Hepatocyte (in vitro differentiated cells): ENCODE measurements at regions not wholly inside any gene's neighbourhood (a gene's known extent, or its start where the extent isn't known, plus 50 kb on each side); places are given as distances from the start of the nearest gene placed in this dataset.

Source experiments
- DNase-seq: peaks from one replicate; pipeline ENCODE4 v3.0.0-alpha.2; 2016; ENCODE audit warnings: low spot score
- H2AFZ ChIP-seq: fragments of 200-600 bp; sonication (generic); 2 replicates; pipeline ENCODE4 v1.6.0; 2016; ENCODE audit warnings: antibody characterized with exemption, mild to moderate bottlenecking
- H3K27ac ChIP-seq: fragments of 200-600 bp; sonication (generic); 2 replicates; pipeline ENCODE4 v1.5.1; 2016; ENCODE audit warnings: mild to moderate bottlenecking
- H3K27me3 ChIP-seq: fragments of 200-600 bp; sonication (generic); 2 replicates; pipeline ENCODE4 v1.6.1; 2016
- H3K36me3 ChIP-seq: fragments of 200-600 bp; sonication (generic); replicated peaks from 2 replicates; pipeline ENCODE4 v1.5.1; 2016; ENCODE audit warnings: low read depth; ENCODE audit not compliant: insufficient read depth
- H3K4me1 ChIP-seq: fragments of 200-600 bp; sonication (generic); 2 replicates; pipeline ENCODE4 v1.5.1; 2016; ENCODE audit warnings: mild to moderate bottlenecking, moderate library complexity; ENCODE audit not compliant: insufficient read depth
- H3K4me2 ChIP-seq: fragments of 200-600 bp; sonication (generic); 2 replicates; pipeline ENCODE4 v1.6.0; 2016
- H3K4me3 ChIP-seq: fragments of 200-600 bp; sonication (generic); 2 replicates; pipeline ENCODE4 v1.5.1; 2016; ENCODE audit warnings: mild to moderate bottlenecking
- H3K79me2 ChIP-seq: fragments of 200-600 bp; sonication (generic); 2 replicates; pipeline ENCODE4 v1.6.0; 2017; ENCODE audit warnings: mild to moderate bottlenecking
- H3K9me2 ChIP-seq: fragments of 200-600 bp; sonication (generic); replicated peaks from 2 replicates; pipeline ENCODE4 v1.6.0; 2017; ENCODE audit warnings: mild to moderate bottlenecking; ENCODE audit not compliant: insufficient read depth
- H3K9me3 ChIP-seq: fragments of 200-600 bp; sonication (generic); 2 replicates; pipeline ENCODE4 v1.5.1; 2016; ENCODE audit warnings: low read depth, mild to moderate bottlenecking
- H4K20me1 ChIP-seq: fragments of 200-600 bp; sonication (generic); 2 replicates; pipeline ENCODE4 v1.6.0; 2016; ENCODE audit warnings: mild to moderate bottlenecking; ENCODE audit not compliant: insufficient read depth, poor library complexity, severe bottlenecking
- EZH2 ChIP-seq: fragments of 200-600 bp; sonication (generic); IDR thresholded peaks from 2 replicates; pipeline ENCODE4 v1.6.1; 2016; ENCODE audit warnings: antibody characterized with exemption, mild to moderate bottlenecking, borderline replicate concordance
- EZH2phosphoT487 ChIP-seq: fragments of 200-600 bp; sonication (generic); IDR thresholded peaks from one replicate; pipeline ENCODE4 v1.6.1; 2018; ENCODE audit warnings: antibody characterized with exemption, mild to moderate bottlenecking, low read depth, moderate library complexity; ENCODE audit not compliant: unreplicated experiment, severe bottlenecking
- WGBS: methylation state at CpG from one replicate; pipeline ENCODE4 v1.1.6; 2016; ENCODE audit warnings: low lambda C conversion rate; ENCODE audit errors: missing lambda C conversion rate; 5-methylcytosine and 5-hydroxymethylcytosine counted together
- TF ChIP-seq, protein P1 (sequence below): fragments of 200-600 bp; sonication (generic); IDR thresholded peaks from 2 replicates; pipeline ENCODE4 v1.5.1; 2016; ENCODE audit warnings: antibody characterized with exemption, mild to moderate bottlenecking; ENCODE audit not compliant: poor library complexity

DNA sequence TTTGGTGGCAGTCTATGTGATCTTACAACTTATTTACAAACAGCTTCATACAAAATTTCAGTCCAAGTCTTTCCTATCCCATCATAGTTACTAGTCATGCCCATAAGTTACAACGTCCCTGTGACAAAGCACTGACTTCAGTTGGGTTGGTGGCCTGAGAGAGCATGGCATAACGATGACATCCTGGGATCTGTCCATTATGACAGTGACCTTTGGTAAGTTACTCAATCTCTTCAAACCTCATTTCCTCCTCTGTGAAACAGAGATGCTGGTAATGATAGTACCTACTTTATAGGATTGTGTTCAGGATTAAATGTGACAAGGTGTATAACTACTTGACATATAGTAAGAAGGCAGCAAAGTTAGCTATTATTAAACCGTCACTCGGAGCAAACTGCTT lies 55.4 kb upstream of the ATP5MC3 start:
- H3K27me3 ChIP-seq = no peaks in the 10 kb centered on the region
- H2AFZ ChIP-seq = no peak overlapping the region
- TF ChIP-seq EZH2phosphoT487 (no peak), EZH2 (no peak)
- TF ChIP-seq, protein P1, sequence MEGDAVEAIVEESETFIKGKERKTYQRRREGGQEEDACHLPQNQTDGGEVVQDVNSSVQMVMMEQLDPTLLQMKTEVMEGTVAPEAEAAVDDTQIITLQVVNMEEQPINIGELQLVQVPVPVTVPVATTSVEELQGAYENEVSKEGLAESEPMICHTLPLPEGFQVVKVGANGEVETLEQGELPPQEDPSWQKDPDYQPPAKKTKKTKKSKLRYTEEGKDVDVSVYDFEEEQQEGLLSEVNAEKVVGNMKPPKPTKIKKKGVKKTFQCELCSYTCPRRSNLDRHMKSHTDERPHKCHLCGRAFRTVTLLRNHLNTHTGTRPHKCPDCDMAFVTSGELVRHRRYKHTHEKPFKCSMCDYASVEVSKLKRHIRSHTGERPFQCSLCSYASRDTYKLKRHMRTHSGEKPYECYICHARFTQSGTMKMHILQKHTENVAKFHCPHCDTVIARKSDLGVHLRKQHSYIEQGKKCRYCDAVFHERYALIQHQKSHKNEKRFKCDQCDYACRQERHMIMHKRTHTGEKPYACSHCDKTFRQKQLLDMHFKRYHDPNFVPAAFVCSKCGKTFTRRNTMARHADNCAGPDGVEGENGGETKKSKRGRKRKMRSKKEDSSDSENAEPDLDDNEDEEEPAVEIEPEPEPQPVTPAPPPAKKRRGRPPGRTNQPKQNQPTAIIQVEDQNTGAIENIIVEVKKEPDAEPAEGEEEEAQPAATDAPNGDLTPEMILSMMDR = no peak
- peaks cover 12% of the 10 kb centered on the region for H3K4me1 ChIP-seq
- WGBS = 76% methylated on average over 4 of the region's 4 CpGs
- no peaks in the 10 kb centered on the region for H3K79me2 ChIP-seq
- no peaks in the 10 kb centered on the region for H3K9me2 ChIP-seq
- H3K27ac ChIP-seq = no peak overlapping the region
- no peaks in the 10 kb centered on the region for H3K9me3 ChIP-seq
- no peak for DNase-seq
- H3K4me2 ChIP-seq = no peak overlapping the region
- no peaks in the 10 kb centered on the region for H3K36me3 ChIP-seq
- H3K4me3 ChIP-seq = no peak overlapping the region
- no peaks in the 10 kb centered on the region for H4K20me1 ChIP-seq

DNA sequence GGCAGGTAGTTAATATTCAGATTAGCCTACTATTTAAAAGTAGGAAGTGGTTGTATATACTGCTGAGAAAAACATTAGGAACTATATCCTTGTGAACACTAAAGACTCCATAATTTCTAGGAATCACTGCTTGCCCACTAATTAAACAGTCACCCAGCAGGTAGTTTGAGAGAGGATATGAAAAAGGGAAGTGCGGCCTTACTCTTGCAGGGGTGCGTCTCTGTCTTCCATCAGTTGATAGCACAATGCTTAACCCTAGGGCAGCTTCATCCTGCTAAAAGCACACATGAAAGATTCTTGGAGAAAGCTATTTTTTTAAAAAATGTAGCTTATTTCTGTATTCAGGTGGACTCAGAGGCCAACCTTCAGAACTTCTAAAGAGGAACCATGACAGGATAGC lies 53.1 kb upstream of the ATP5MC3 start:
- Histone ChIP-seq H3K27ac (peak overlapping the region; percentile 56), H2AFZ (no peak overlapping the region), H3K36me3 (no peaks in the 10 kb centered on the region), H3K4me1 (peaks cover 12% of the 10 kb centered on the region), H3K4me3 (no peak overlapping the region), H3K9me3 (no peaks in the 10 kb centered on the region), H3K79me2 (no peaks in the 10 kb centered on the region), H3K9me2 (no peaks in the 10 kb centered on the region), H3K27me3 (no peaks in the 10 kb centered on the region), H4K20me1 (no peaks in the 10 kb centered on the region), H3K4me2 (peak overlapping the region; percentile 18)
- 39% methylated on average over 2 of the region's 2 CpGs for WGBS
- DNase-seq = no peak
- TF ChIP-seq, protein P1 = no peak
- TF ChIP-seq EZH2phosphoT487 (no peak), EZH2 (no peak)

DNA sequence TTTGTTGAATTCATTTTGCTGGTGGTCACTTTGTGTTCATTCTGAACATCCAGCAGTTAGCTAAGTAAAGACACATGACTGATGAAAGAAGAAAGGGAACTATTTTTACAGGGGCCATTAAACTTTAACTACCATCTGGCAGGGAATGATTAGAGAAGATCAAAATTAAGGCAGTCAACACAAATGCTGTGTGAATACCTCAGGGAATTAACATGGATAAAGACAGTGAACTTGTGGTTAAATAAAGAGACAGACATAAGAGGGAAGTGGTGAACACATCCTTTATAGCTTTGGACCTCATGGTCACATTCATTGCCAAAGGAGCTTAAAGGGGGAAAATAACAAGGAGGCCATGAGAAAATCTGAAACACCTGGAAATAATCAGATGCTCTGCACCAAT lies 52.6 kb upstream of the ATP5MC3 start:
- Histone ChIP-seq H3K79me2 (no peaks in the 10 kb centered on the region), H2AFZ (no peak overlapping the region), H3K27ac (peak overlapping the region; percentile 56), H3K9me3 (no peaks in the 10 kb centered on the region), H3K4me1 (peaks cover 12% of the 10 kb centered on the region), H3K9me2 (no peaks in the 10 kb centered on the region), H3K4me3 (no peak overlapping the region), H3K27me3 (no peaks in the 10 kb centered on the region), H4K20me1 (no peaks in the 10 kb centered on the region), H3K4me2 (peak overlapping the region; percentile 18), H3K36me3 (no peaks in the 10 kb centered on the region)
- peak; percentile 96 for TF ChIP-seq EZH2phosphoT487
- TF ChIP-seq, protein P1 = no peak
- DNase-seq = peak; percentile 37

DNA sequence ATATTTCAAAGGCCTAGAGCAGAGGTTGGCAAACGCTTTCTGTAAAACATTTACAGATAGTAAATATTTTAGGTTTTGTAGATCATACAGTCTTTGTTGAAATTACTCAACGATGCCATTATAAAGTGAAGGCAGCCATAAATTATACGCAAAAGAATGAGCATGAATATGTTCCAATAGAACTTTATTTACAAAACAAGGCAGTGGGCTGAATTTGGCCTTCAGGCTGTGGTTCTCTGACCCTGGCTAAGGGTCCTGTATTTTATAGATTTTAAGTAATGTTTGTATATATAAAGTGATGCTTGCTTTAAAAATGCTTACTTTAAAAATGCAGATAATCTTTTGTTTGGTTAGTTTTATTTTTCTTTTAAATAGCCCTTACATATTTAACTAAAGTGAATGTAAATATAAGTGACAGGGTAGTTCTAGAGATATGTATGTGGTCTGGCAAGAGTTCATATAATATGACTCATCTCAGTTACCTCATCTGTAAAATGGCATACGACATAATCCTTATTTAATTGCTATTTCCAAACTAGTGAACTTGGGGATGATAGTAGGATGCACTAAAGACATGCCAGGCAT lies 51.7 kb upstream of the ATP5MC3 start:
- TF ChIP-seq EZH2phosphoT487 (peak; percentile 55), EZH2 (no peak)

More for the DNA sequence above, 51.7 kb upstream of the ATP5MC3 start:
- Histone ChIP-seq H3K9me3 (no peaks in the 10 kb centered on the region), H3K79me2 (no peaks in the 10 kb centered on the region), H3K27ac (peak overlapping the region; percentile 56), H3K27me3 (no peaks in the 10 kb centered on the region), H3K4me2 (no peak overlapping the region), H4K20me1 (no peaks in the 10 kb centered on the region), H2AFZ (no peak overlapping the region), H3K4me3 (no peak overlapping the region), H3K36me3 (no peaks in the 10 kb centered on the region), H3K9me2 (no peaks in the 10 kb centered on the region), H3K4me1 (peaks cover 12% of the 10 kb centered on the region)
- 24% methylated on average over 4 of the region's 4 CpGs for WGBS
- peak; percentile 35 for DNase-seq
